NCI-H82 treated with DMSO at 0.1 percent for 48 hours (cell line): ENCODE measurements at regions not wholly inside any gene's neighbourhood (a gene's known extent, or its start where the extent isn't known, plus 50 kb on each side); places are given as distances from the start of the nearest gene placed in this dataset.

ENCODE experiments used
- DNase-seq: peaks from one replicate; lab custom pipeline; 2025; ENCODE audit not compliant: unreplicated experiment; lab: John Stamatoyannopoulos, UW

- no peak for DNase-seq
These were observed 212.1 kb upstream of the PHACTR1 start for GRCh38 chr6:12504325-12504966.

- no peak for DNase-seq
These were observed 211.1 kb upstream of the PHACTR1 start for GRCh38 chr6:12505486-12505885.

- DNase-seq: no peak
These were observed 210.4 kb upstream of the PHACTR1 start for GRCh38 chr6:12506159-12506558.

- DNase-seq: no peak
These were observed 208.9 kb upstream of the PHACTR1 start for GRCh38 chr6:12507636-12508035.

- peak; percentile 9 for DNase-seq
These were observed 208.0 kb upstream of the PHACTR1 start for GRCh38 chr6:12508553-12508952.

GRCh38 chr6:12509060-12509459 is 207.5 kb upstream of the PHACTR1 start:
- no peak for DNase-seq

- DNase-seq: no peak
These were observed 200.5 kb upstream of the PHACTR1 start for GRCh38 chr6:12516070-12516469.

- no peak for DNase-seq
These were observed 194.2 kb upstream of the PHACTR1 start for GRCh38 chr6:12522347-12522746.

- no peak for DNase-seq
These were observed 192.8 kb upstream of the PHACTR1 start for GRCh38 chr6:12523726-12524125.

- no peak for DNase-seq
These were observed 191.3 kb upstream of the PHACTR1 start for GRCh38 chr6:12525276-12525675.

- DNase-seq: no peak
These were observed 189.2 kb upstream of the PHACTR1 start for GRCh38 chr6:12527339-12527738.

GRCh38 chr6:12528136-12528535 is 188.4 kb upstream of the PHACTR1 start:
- DNase-seq: no peak

GRCh38 chr6:12528581-12529363 is 187.8 kb upstream of the PHACTR1 start:
- DNase-seq: no peak

- no peak for DNase-seq
These were observed 187.1 kb upstream of the PHACTR1 start for GRCh38 chr6:12529364-12530019.

GRCh38 chr6:12530345-12530744 is 186.2 kb upstream of the PHACTR1 start:
- DNase-seq: no peak

- DNase-seq: no peak
These were observed 183.0 kb upstream of the PHACTR1 start for GRCh38 chr6:12533586-12533985.

GRCh38 chr6:12534069-12534853 is 182.3 kb upstream of the PHACTR1 start:
- no peak for DNase-seq

- DNase-seq: no peak
These were observed 180.8 kb upstream of the PHACTR1 start for GRCh38 chr6:12535586-12536314.

- no peak for DNase-seq
These were observed 180.2 kb upstream of the PHACTR1 start for GRCh38 chr6:12536416-12536815.

GRCh38 chr6:12537389-12537788 is 179.2 kb upstream of the PHACTR1 start:
- no peak for DNase-seq

- no peak for DNase-seq
These were observed 177.6 kb upstream of the PHACTR1 start for GRCh38 chr6:12538881-12539357.
